ENCODE measurements at regions not wholly inside any gene's neighbourhood (a gene's known extent, or its start where the extent isn't known, plus 50 kb on each side); places are given as distances from the start of the nearest gene placed in this dataset.

- no peak for DNase-seq (ENCODE audit: low spot score)
Measured at GRCh38 chr5:39605145-39605544, 180.4 kb upstream of the DAB2 start.

GRCh38 chr5:39604491-39604890, 179.7 kb upstream of the DAB2 start:
- DNase-seq (ENCODE audit: low spot score): no peak

- peak; percentile 43 for DNase-seq (ENCODE audit: low spot score)
Measured at GRCh38 chr5:39599721-39600431, 175.1 kb upstream of the DAB2 start.

GRCh38 chr5:39598661-39599248, 174.0 kb upstream of the DAB2 start:
- no peak for DNase-seq (ENCODE audit: low spot score)

- DNase-seq (ENCODE audit: low spot score): no peak
Measured at GRCh38 chr5:39588179-39588578, 163.4 kb upstream of the DAB2 start.

- DNase-seq (ENCODE audit: low spot score): no peak
Measured at GRCh38 chr5:39587675-39588074, 162.9 kb upstream of the DAB2 start.

- DNase-seq (ENCODE audit: low spot score): no peak
Measured at GRCh38 chr5:39586185-39586584, 161.4 kb upstream of the DAB2 start.

- peak; percentile 45 for DNase-seq (ENCODE audit: low spot score)
Measured at GRCh38 chr5:39584927-39585326, 160.1 kb upstream of the DAB2 start.

- peak; percentile 9 for DNase-seq (ENCODE audit: low spot score)
Measured at GRCh38 chr5:39580702-39581453, 156.1 kb upstream of the DAB2 start.

GRCh38 chr5:39579750-39580149, 155.0 kb upstream of the DAB2 start:
- DNase-seq (ENCODE audit: low spot score): no peak

- no peak for DNase-seq (ENCODE audit: low spot score)
Measured at GRCh38 chr5:39578887-39579497, 154.2 kb upstream of the DAB2 start.

GRCh38 chr5:39577529-39577928, 152.7 kb upstream of the DAB2 start:
- no peak for DNase-seq (ENCODE audit: low spot score)

GRCh38 chr5:39570403-39571027, 145.7 kb upstream of the DAB2 start:
- DNase-seq (ENCODE audit: low spot score): peak; percentile 16

- DNase-seq (ENCODE audit: low spot score): no peak
Measured at GRCh38 chr5:39569857-39570256, 145.1 kb upstream of the DAB2 start.

GRCh38 chr5:39566891-39567290, 142.1 kb upstream of the DAB2 start:
- no peak for DNase-seq (ENCODE audit: low spot score)

GRCh38 chr5:39566029-39566428, 141.2 kb upstream of the DAB2 start:
- DNase-seq (ENCODE audit: low spot score): no peak

GRCh38 chr5:39561421-39561820, 136.6 kb upstream of the DAB2 start:
- no peak for DNase-seq (ENCODE audit: low spot score)

- DNase-seq (ENCODE audit: low spot score): no peak
Measured at GRCh38 chr5:39560726-39561125, 135.9 kb upstream of the DAB2 start.

GRCh38 chr5:39559923-39560322, 135.1 kb upstream of the DAB2 start:
- DNase-seq (ENCODE audit: low spot score): no peak

GRCh38 chr5:39558541-39558940, 133.8 kb upstream of the DAB2 start:
- DNase-seq (ENCODE audit: low spot score): no peak

GRCh38 chr5:39555788-39556187, 131.0 kb upstream of the DAB2 start:
- no peak for DNase-seq (ENCODE audit: low spot score)

- peak; percentile 28 for DNase-seq (ENCODE audit: low spot score)
Measured at GRCh38 chr5:39547553-39548154, 122.9 kb upstream of the DAB2 start.
